ENCODE measurements at regions not wholly inside any gene's neighbourhood (a gene's known extent, or its start where the extent isn't known, plus 50 kb on each side); places are given as distances from the start of the nearest gene placed in this dataset.

DNA sequence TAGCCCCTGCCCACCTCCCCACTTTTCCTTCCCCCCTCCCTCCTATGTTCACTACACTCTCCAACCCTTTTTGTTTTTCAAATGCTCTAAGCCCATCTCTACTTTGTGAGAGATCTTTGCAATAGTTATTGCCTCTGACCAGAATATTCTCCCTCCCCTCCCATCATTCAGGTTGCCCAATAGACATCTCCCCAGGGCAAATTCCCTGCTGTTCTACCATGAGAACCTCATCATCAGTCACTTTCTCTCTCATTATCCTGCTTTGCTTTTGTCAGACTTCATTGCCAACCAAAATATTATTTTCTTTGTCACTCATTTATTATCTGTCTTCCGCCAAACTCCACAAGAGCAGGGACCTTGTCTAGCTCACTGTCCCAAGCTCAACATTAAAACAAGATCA is 268.2 kb upstream of the PPARGC1A start:
- DNase-seq (ENCODE audit: low read depth), result no peak
- H3K4me3 ChIP-seq (ENCODE audit: control insufficient read depth, low read depth, low read length), result no peak overlapping the region
- TF ChIP-seq, protein P1, sequence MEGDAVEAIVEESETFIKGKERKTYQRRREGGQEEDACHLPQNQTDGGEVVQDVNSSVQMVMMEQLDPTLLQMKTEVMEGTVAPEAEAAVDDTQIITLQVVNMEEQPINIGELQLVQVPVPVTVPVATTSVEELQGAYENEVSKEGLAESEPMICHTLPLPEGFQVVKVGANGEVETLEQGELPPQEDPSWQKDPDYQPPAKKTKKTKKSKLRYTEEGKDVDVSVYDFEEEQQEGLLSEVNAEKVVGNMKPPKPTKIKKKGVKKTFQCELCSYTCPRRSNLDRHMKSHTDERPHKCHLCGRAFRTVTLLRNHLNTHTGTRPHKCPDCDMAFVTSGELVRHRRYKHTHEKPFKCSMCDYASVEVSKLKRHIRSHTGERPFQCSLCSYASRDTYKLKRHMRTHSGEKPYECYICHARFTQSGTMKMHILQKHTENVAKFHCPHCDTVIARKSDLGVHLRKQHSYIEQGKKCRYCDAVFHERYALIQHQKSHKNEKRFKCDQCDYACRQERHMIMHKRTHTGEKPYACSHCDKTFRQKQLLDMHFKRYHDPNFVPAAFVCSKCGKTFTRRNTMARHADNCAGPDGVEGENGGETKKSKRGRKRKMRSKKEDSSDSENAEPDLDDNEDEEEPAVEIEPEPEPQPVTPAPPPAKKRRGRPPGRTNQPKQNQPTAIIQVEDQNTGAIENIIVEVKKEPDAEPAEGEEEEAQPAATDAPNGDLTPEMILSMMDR (conservative IDR thresholded peaks at IDR 0.05; ENCODE audit: control insufficient read depth, insufficient read depth, low read depth, low read length), result no peak

DNA sequence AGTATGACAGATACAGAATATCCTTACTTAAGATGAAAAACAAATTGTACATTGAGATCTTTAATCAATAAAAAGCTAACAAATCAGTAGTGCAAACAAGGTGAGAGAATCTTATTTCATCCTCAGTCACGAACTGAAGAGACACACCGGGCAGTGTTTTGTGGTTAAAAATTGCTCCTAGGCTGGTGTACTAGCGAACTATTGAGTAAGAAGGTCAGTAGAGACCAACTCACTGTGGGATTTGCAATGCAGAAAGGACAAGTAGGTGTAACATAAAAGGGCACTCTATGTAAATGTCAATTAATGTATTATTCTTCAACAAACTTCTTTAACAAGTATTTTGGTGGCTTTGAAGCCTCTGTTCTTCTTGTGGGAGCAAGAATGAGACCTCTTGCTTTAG is 260.2 kb upstream of the PPARGC1A start:
- H3K4me3 ChIP-seq (ENCODE audit: control insufficient read depth, low read depth, low read length), result no peak overlapping the region
- TF ChIP-seq, protein P1 (conservative IDR thresholded peaks at IDR 0.05; ENCODE audit: control insufficient read depth, insufficient read depth, low read depth, low read length), result no peak
- DNase-seq (ENCODE audit: low read depth), result no peak

DNA sequence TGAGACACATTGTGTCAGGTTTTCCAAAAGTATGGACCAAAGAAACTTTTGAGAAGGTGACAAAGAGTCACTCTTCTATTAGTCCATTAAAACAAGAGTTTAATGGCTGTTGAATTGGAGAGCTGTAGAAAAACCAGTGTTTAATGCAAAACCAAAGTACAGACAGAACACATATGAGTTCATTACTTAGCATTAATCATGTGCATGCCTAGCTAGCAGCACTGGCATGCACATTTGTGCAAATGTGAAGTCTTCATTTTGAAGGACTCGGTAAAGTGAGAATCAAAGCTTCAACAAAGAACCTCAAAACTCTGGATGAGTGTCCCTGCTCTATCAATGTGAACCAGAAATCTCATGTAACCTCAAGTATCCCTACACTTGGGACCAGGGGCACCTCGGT is 256.3 kb upstream of the PPARGC1A start:
- H3K4me3 ChIP-seq (ENCODE audit: control insufficient read depth, low read depth, low read length), result no peak overlapping the region
- TF ChIP-seq, protein P1 (conservative IDR thresholded peaks at IDR 0.05; ENCODE audit: control insufficient read depth, insufficient read depth, low read depth, low read length), result no peak
- DNase-seq (ENCODE audit: low read depth), result no peak

DNA sequence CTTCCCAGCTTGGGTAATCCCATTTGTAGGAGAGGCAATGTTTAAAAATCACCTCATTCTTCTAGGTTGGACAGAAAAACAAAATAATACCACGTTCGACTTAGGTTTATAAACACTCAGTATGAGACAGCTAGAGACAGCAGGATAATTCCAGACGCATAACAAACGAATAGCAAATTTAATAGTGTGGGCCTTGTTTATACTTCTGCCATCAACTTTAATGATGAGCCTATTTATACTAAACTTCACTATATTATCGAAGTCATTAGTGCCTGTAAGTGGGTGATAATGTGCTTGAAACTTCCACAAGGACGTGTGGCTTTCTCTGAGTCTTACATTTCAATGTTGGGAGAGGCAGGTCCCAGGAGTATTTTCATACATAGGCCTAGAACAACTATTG is 255.7 kb upstream of the PPARGC1A start:
- no peak for DNase-seq (ENCODE audit: low read depth)
- H3K4me3 ChIP-seq (ENCODE audit: control insufficient read depth, low read depth, low read length), result no peak overlapping the region
- TF ChIP-seq, protein P1 (conservative IDR thresholded peaks at IDR 0.05; ENCODE audit: control insufficient read depth, insufficient read depth, low read depth, low read length), result no peak

DNA sequence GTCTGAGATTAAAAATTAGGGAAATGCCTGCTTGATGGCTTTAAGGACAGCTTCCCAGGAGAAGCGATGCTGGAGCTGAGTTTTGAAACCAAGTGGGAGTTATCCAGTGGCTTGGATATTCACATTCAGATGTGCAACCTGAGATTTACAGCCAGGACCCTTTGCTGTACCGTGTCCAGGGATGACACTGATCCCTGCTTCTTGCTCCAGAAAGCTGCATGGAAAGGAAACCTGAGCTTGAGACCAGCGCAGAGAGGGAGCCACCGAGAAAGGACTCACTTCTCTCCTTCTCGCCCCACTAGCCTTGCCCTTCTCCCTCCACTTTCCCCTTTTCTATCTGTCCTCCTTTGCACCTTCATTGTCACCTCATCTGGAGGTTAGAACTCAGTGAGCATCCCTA is 254.5 kb upstream of the PPARGC1A start:
- TF ChIP-seq, protein P1 (conservative IDR thresholded peaks at IDR 0.05; ENCODE audit: control insufficient read depth, insufficient read depth, low read depth, low read length), result no peak
- no peak overlapping the region for H3K4me3 ChIP-seq (ENCODE audit: control insufficient read depth, low read depth, low read length)
- no peak for DNase-seq (ENCODE audit: low read depth)

DNA sequence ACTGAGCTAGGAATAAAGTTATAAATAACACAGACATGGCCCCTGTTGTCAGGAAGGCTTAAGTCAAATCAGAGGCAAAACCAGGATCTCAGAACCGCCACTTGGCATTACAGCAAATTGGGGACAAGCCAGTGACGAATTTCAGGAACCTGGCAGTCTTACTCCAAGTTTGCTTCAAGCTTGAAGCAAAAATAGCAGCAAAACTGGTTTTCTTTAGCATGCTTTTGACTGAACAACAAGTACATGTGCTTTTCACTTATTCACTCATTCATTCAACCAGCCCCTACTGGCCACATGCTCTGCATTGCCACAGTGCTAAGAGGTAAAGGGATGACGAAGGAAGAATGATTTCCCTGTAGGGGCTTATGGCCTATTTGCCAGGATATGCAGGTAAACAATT is 253.9 kb upstream of the PPARGC1A start:
- DNase-seq (ENCODE audit: low read depth), result no peak
- H3K4me3 ChIP-seq (ENCODE audit: control insufficient read depth, low read depth, low read length), result no peak overlapping the region
- TF ChIP-seq, protein P1 (conservative IDR thresholded peaks at IDR 0.05; ENCODE audit: control insufficient read depth, insufficient read depth, low read depth, low read length), result no peak

DNA sequence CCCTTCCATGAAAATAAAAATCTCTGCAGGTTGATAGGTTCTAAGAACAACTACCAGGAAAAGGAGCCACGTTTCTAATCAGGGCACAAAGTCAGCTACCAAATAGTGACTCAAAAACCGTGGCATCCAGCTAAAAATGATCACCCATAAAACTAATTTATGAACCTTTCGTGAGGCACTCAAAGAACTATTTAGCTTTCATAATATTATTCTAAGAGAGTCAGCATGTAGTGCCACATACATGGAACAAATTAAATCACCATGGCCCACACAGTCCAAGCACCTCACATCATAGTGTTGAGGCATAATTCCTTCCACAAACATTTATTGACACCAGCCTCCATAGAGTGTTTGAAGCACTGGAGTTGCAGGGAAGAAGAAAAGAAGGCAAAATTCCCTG is 252.0 kb upstream of the PPARGC1A start:
- TF ChIP-seq, protein P1 (conservative IDR thresholded peaks at IDR 0.05; ENCODE audit: control insufficient read depth, insufficient read depth, low read depth, low read length), result no peak
- no peak for DNase-seq (ENCODE audit: low read depth)

More for the DNA sequence above, 252.0 kb upstream of the PPARGC1A start:
- no peak overlapping the region for H3K4me3 ChIP-seq (ENCODE audit: control insufficient read depth, low read depth, low read length)
